WERI-Rb-1 (cell line): ENCODE measurements at regions not wholly inside any gene's neighbourhood (a gene's known extent, or its start where the extent isn't known, plus 50 kb on each side); places are given as distances from the start of the nearest gene placed in this dataset.

ENCODE experiments used
- DNase-seq: peaks from one replicate; pipeline ENCODE4 v3.0.0-alpha.2; 2020
- H3K27ac ChIP-seq: fragments of 250-450 bp; sonication (Bioruptor Pico); 2 replicates; pipeline ENCODE4 v1.5.1; 2020; ENCODE audit warnings: mild to moderate bottlenecking, moderate library complexity
- H3K27me3 ChIP-seq: fragments of 250-450 bp; sonication (Bioruptor Pico); 2 replicates; pipeline ENCODE4 v1.5.1; 2021; ENCODE audit warnings: mild to moderate bottlenecking, low read depth, moderate library complexity; ENCODE audit not compliant: insufficient read depth, severe bottlenecking
- H3K36me3 ChIP-seq: fragments of 250-450 bp; sonication (Bioruptor Pico); 2 replicates; pipeline ENCODE4 v1.5.1; 2020; ENCODE audit warnings: mild to moderate bottlenecking, moderate library complexity
- H3K4me3 ChIP-seq: 2 replicates; pipeline ENCODE4 v1.5.1; 2011; ENCODE audit warnings: low read depth, mild to moderate bottlenecking, control low read depth, low read length
- H3K9me3 ChIP-seq: fragments of 250-450 bp; sonication (Bioruptor Pico); 2 replicates; pipeline ENCODE4 v1.5.1; 2021; ENCODE audit warnings: mild to moderate bottlenecking, moderate library complexity; ENCODE audit not compliant: severe bottlenecking
- CTCF ChIP-seq: IDR thresholded peaks from 2 replicates; pipeline ENCODE4 v1.5.1; 2011; ENCODE audit warnings: low read depth, mild to moderate bottlenecking, control low read depth, inconsistent platforms, low read length

DNA sequence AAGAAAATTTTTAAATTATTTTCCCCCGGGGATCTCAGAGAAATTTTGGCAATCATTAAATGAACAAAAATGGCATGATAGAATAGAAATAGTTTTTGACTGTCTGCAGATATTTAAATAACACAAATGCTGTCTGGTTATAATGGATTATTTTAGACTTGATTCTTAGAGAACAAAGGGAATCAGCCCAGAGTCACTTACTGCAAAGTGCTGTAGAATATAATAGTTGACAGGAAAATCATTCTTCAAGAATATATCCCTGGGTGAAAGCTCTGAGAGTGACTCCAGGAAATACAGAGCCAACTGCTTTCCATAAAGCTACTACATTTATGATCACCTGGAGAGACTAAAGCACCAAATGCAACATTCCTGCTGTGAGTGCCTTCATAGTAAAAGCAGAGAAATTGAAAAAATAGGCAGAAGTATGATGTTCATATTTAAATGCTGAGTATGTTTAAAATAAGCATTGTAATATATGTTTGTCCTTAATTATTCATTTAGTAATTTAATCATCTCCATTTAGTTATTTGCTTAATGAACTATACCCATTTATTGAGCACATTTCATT is 1765.8 kb downstream of the SLITRK1 start:
- H3K27ac ChIP-seq, result no peak overlapping the region
- H3K4me3 ChIP-seq, result no peak overlapping the region
- no peak for TF ChIP-seq CTCF
- DNase-seq, result no peak
- no peaks in the 10 kb centered on the region for H3K9me3 ChIP-seq
- H3K36me3 ChIP-seq, result no peaks in the 10 kb centered on the region
- no peaks in the 10 kb centered on the region for H3K27me3 ChIP-seq

DNA sequence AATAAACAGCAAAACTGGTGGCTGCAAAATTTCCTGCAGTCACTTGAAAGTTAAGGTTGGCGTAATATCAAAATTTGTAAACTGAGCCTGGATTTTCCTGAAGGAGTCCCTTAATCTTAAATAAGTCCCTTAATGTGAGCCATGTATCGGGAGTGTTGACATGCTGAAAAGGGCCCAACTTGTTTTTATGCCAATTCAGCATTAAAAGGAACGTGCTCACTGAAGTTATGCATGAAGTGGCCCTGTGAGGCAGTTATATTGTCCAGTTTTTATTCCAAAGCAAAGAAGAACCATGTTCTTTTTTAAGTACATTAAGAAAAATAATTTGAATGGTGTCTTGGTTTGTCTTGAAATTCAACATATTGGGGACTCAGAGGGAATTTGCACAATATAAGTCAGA is 1766.9 kb downstream of the SLITRK1 start:
- Histone ChIP-seq H3K9me3 (no peaks in the 10 kb centered on the region), H3K4me3 (no peak overlapping the region), H3K36me3 (no peaks in the 10 kb centered on the region), H3K27me3 (no peaks in the 10 kb centered on the region), H3K27ac (no peak overlapping the region)
- TF ChIP-seq CTCF, result no peak
- no peak for DNase-seq

GRCh38 chr13:82096256-82096655 is 1755.3 kb upstream of the SPRY2 start:
- H3K4me3 ChIP-seq, result no peak overlapping the region
- no peak for TF ChIP-seq CTCF

GRCh38 chr13:82092312-82092711 is 1751.4 kb upstream of the SPRY2 start:
- Histone ChIP-seq H3K36me3 (no peaks in the 10 kb centered on the region), H3K27ac (no peak overlapping the region), H3K4me3 (no peak overlapping the region), H3K9me3 (no peaks in the 10 kb centered on the region), H3K27me3 (no peaks in the 10 kb centered on the region)
- TF ChIP-seq CTCF, result no peak
- DNase-seq, result no peak

More at GRCh38 chr13:82096256-82096655, 1755.3 kb upstream of the SPRY2 start:
- Histone ChIP-seq H3K36me3 (no peaks in the 10 kb centered on the region), H3K9me3 (no peaks in the 10 kb centered on the region), H3K27me3 (no peaks in the 10 kb centered on the region), H3K27ac (no peak overlapping the region)
- DNase-seq, result no peak

DNA sequence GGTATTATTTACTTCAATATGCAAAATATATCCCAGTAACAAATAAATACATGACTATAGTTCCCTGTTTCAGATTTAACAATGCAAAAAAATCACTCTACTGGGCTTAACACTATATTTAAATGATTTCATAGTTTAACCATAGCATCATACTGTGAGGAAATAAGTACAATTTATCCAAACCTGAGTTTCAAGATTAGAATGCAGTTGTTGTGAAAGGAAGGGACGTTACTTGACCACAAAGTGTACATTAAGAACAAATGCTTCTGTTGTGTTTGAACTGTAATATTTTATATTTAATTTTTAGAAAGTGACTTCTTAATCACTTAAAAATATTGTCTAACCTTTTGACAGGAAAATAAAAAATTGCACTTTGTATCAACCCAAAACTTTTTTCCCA is 1747.9 kb upstream of the SPRY2 start:
- no peaks in the 10 kb centered on the region for H3K36me3 ChIP-seq
- no peak overlapping the region for H3K27ac ChIP-seq
- no peaks in the 10 kb centered on the region for H3K9me3 ChIP-seq
- H3K4me3 ChIP-seq, result no peak overlapping the region
- TF ChIP-seq CTCF, result no peak
- H3K27me3 ChIP-seq, result no peaks in the 10 kb centered on the region
- no peak for DNase-seq

DNA sequence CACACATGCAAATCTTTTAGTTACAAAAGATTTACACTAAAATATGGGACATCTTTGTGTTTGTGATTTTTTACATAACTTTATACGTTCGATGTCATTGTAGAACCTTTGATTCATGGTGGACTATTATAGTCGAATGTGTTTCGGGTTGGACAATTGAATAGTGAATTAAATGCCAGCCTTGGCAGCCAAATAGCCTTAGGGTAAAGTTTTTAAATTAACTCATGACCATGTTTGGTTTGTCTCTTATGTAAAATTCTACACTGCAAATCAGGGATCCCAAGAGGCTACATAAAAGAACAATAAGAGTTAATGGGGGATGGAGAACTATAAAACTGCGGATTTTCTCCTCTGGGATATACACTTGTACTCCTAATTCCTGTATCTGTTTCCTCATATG is 1735.6 kb upstream of the SPRY2 start:
- TF ChIP-seq CTCF, result no peak
- H3K4me3 ChIP-seq, result no peak overlapping the region
- H3K9me3 ChIP-seq, result no peaks in the 10 kb centered on the region
- H3K27ac ChIP-seq, result no peak overlapping the region
- H3K27me3 ChIP-seq, result no peaks in the 10 kb centered on the region
- no peaks in the 10 kb centered on the region for H3K36me3 ChIP-seq
- no peak for DNase-seq
